ENCODE measurements at regions not wholly inside any gene's neighbourhood (a gene's known extent, or its start where the extent isn't known, plus 50 kb on each side); places are given as distances from the start of the nearest gene placed in this dataset.

GRCh38 chr7:123259759-123260158 lies 60.0 kb upstream of the SLC13A1 start:
- TF ChIP-seq CTCF (IDR thresholded peaks at IDR 0.05) = no peak
- no peak for TF ChIP-seq POLR2A (IDR thresholded peaks at IDR 0.05)

Measured in upper lobe of left lung (tissue), 4 donors.